GM18505 (cell line): ENCODE measurements at regions not wholly inside any gene's neighbourhood (a gene's known extent, or its start where the extent isn't known, plus 50 kb on each side); places are given as distances from the start of the nearest gene placed in this dataset.

Source experiments
- ATAC-seq: cut with Tn5 transposase; IDR thresholded peaks from one replicate; pipeline ENCODE4 v1.9.1; 2021; ENCODE audit not compliant: unreplicated experiment
- POLR2A ChIP-seq: IDR thresholded peaks from 4 replicates; pipeline ENCODE4 v1.6.1; 2011; ENCODE audit warnings: borderline replicate concordance; ENCODE audit not compliant: insufficient read depth, insufficient read length; ENCODE audit errors: extremely low read depth

DNA sequence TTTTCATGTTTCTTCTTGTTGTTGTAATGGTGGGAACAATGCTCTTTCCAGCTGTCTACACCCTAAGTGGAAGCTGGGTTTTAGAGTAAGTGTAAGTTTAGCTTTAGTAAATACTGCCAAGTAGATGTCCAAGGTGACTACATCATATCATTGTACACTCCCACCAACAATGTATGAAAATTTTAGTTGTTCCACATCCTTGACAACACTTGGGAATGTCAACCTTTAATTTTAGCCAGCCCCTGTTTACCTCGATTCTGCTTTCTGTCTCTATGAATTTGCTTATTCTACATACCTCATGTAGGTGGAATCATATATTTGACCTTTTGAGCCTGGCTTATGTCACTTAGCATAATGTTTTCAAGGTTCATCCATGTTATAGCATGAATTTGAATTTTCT, 93.0 kb downstream of the MTPAP start:
- no peak for TF ChIP-seq POLR2A
- no peak for ATAC-seq

DNA sequence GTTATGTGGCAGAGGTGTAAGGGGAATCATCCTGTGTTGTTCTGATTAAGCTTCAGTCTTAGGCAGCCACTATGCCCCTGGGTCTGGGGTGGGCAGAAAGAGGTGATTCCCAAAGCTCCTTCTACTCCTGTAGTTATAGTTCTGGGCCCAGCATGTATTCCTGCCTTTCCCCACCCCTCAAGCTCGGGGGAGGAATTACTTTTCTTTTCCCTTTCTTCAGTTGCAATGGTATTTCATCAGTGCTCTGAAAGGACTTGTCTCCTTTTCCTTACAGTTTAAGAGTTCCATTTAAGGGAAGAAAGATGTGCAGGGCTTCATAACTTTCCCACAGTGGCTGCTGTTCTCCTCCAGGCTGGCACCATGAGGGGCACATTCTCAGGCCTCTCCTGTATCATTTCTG, 94.2 kb downstream of the MTPAP start:
- no peak for TF ChIP-seq POLR2A
- no peak for ATAC-seq

DNA sequence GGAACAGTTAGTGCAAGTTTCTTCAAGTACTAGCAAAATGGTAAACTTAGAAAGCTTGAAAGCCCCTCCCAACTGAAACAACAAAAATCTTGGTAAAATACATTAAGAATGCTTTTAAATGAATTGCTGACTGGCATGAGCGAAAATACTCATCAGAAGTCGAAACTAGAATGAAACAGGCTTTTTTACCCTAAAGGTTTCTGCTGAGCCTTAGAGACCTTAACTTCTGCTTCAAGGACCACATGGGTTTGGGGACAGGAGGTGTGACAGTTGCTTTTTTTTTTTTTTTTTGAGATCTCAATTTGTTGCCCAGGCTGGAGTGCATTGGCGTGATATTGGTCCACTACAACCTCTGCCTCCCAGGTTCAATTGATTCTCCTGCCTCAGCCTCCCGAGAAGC, 100.3 kb downstream of the MTPAP start:
- TF ChIP-seq POLR2A: no peak
- ATAC-seq: no peak

DNA sequence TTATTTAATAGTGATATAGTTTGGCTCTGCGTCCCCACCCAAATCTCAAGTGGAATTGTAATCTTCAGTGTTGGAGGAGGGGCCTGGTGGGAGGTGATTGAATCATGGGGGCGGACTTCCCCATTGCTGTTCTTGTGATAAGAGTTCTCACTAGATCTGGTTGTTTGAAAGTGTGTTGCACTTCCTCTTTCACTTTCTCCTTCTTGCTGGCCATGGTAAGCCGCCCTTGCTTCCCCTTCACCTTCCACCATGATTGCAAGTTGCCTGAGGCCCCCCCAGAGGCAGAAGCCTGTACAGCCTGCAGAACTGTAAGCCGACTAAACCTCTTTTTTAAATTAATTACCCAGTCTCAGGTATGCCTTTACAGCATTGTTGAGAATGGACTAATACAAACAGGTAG, 101.4 kb downstream of the MTPAP start:
- TF ChIP-seq POLR2A: no peak
- ATAC-seq: peak; percentile 65

DNA sequence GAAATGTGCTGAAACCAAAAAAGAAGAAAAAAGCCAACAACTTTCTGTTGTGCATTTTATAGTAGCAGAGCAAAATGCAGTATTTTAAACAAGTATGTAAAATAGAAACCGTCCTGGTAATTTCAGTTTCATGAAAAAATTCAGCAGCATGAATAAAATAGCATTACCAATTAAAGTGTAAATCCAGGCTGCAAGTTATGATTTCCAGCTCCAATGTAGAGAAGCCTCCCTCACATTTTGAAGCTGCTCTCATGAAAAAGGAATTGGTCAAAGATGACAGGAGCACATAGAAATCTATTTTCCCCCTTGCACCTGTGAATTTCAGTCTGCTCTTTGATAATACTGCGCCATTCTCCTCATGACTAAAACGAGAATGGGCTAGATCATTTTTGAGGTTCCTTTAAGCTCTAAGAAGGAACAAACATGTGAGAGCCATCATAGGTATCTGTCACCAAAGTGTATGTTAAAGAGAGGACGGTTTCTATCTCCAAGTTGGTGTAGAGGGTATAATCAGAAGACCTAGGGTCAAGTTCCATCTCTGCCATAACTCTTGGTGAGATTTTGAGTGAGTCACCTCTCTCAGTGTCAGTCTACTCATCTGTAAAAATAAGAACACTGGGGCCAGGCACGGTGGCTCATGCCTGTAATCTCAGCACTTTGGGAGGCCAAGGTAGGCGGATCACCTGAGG, 107.5 kb downstream of the MTPAP start:
- no peak for ATAC-seq
- TF ChIP-seq POLR2A: no peak

DNA sequence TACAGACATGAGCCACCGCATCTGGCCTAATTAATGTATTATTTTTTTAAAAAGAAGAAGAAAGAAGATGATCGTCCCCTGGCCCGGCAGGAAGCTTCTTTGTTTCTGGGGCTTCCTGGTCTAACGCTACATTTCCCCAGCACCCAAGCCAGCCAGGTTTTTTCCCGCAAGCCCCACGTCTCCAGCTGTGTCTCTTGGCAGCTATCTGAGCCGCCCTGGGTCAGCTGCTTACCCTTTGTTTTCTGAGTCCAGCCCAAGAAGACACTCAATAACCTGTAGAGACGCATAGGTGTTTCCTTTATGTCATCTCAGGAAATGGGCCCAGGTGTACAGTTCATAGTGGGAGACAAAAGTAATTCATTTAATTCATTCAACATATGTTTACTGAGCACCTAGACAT, 110.2 kb downstream of the MTPAP start:
- no peak for ATAC-seq
- no peak for TF ChIP-seq POLR2A

DNA sequence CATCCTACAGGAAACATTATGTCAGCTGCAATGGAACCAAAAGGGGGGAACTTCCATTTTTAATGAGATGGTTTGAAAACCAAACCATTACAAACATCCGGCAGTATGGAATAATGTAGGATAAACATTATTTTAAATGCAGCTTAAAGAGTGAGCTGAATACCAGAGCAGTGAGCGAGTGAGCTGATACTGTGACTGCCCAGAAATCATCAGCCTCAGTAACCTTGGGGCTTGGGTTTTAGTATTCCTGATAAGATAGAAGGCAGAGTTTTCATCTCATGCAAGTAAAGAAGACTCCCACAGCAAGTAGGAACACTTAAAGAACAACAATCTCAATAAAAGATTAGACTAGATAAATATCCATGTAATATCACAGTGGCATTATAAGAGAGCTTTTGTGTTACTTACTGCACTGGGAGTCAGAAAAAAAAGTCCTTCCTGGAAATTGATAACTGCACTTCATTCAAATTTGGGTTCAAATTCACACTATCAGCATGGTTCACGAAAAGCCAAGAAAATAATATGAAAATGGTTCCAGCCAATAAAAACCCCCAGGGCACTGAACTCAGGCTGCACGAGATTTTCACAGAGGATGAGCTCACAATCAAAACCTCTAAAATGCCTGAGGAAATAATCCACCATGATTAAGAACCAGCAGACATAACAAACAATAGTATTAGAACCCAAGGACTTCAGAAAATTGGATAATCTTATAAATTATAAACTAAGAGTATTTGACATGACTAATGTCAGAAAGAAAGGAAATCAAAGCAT, 115.7 kb downstream of the MTPAP start:
- no peak for ATAC-seq
- no peak for TF ChIP-seq POLR2A

DNA sequence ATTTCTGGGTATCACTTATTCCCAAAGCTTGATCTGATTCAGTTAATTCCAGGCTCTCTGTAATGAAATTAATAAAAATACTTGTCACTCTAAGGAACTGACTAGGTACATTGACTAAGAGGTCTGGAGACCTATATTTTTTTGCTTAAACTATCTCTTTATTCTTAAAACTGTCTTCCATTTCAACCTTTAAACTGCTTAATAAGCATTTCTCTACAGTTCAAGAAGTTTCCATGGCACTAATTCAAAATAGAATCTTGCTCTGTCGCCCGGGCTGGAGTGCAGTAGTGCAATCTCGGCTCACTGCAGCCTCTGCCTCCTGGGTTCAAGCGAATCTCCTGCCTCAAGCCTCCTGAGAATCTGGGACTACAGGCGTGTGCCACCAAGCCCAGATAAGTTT, 117.4 kb downstream of the MTPAP start:
- no peak for TF ChIP-seq POLR2A
- ATAC-seq: no peak

DNA sequence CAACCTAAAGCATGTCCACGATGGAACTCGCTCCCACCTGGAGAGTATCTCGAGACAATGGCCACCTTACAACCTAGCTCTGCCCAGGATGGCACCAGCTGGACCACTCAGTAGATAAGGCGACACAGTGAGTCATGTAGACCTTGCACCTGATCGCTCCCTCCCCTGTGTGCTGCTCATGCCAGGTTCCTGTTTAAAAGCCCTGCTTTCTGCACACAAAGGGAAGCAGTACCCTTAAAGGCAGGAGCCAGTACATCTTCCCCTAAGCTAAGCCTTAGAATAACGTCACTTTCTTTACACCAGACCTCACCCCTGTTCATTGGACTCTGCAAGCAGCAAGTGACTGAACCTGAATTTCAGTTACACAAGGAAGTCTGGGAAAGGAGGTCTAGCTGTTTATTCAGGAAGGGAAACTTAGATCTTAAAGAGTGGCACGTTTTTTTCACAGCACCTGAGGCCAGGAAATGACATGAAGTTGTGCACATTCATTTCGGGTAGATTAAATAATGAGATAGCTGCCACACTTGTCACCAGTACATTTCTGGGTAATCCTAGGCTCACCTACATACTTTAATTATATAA, 117.9 kb downstream of the MTPAP start:
- TF ChIP-seq POLR2A: no peak
- ATAC-seq: no peak

DNA sequence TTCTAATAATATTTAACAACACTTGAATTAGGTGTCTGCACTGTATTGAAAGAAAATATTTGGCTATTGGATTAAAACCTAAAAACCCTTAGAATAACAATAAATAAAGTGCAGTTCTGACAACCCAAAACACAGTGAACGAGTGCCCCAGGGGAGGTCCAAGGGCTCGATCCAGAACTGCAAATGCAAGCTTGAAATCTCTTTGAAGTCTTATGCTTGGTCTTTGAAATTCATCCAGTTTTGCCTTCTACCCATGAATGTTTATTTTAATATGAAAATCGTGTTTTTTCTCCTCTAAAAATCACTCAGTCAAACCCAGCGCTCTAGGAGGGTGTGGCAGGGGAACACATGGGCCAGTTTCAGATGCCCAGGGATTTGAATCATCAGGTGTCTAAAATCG, 119.5 kb downstream of the MTPAP start:
- no peak for TF ChIP-seq POLR2A
- ATAC-seq: no peak

DNA sequence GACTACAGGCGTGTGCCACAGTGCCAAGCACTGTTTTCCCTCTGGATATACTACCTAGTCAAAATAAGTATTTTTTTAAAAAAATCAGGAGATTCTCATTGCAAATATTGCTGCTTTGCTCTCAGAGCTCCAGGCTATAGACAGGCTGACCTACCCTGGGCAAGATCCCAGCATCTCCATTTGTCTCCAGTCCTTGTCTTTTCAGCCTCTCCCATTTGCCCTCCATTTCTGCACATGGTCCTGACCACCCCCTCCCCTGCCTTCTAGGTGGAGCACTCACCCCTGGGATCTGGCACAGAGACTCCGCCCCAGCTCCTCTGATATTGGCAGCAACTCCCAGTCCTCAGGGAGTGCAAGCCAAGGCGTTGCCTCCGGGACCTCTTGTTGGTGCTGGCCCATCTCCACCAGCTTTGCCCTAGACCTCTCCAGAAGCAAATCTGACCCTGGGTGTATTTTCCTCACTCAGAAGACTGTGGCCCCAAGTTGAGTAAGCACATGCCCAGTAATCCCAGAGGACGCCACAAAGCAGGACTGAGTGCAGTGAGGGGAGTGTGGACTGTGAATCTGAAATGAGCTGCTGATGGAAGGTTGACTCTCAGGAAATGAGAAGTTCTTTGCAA, 120.6 kb downstream of the MTPAP start:
- no peak for ATAC-seq
- TF ChIP-seq POLR2A: no peak

DNA sequence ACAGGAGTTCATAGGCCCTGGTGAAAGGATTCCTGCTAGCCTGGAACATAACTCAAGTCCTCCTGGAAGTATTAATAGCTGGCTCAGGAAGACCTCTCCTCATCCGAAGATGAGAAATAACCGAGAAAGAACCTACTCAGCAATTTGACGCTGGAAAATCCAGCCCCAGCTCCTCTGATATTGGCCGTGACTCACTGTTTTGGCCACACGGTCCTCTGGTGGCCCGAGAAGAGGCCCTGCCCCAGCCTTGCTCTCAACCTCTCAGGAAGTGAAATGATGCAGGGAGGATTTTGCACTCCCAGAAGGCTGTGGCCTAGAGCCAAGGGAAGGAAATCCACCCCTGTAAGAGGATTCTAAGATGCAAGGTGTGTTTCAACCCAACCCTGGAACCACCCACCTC, 121.6 kb downstream of the MTPAP start:
- TF ChIP-seq POLR2A: no peak
- no peak for ATAC-seq

DNA sequence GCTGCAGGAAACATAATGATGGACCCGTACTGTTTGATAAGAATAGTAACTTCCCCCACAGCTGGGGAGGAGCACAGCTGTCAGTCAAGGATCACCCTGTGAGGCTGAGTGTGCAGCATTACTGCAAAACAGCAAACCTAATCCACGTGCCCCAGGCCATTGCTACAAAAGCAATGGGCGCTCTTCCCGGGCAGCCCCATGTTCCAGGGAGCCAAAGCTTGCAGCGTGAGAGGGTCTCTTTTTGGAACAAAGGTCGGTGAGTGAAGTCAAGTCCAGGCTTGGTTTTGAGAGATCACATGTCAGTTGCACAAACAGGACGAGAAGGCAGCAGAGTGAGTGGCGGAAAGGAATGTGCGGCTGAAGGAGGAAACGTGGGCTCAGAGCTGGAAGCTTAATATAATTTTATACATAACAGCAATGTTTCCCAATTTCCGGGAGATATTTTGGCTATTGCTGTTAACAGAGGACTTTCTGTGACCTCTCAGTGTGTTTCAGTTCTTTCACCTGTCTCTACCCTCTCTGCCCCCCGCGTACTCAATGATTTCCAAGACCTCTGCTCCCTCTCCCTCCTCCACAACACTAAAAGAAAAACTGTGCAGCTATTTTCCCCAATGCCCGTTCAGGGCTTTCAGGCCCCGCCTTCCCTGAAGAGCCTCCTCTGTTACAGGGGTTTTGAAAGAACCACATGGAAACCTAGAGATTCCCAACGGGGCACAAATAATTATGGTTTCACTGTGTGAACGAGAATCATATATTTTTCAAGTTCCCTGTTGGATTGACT, 128.9 kb downstream of the MTPAP start:
- no peak for ATAC-seq
- no peak for TF ChIP-seq POLR2A

DNA sequence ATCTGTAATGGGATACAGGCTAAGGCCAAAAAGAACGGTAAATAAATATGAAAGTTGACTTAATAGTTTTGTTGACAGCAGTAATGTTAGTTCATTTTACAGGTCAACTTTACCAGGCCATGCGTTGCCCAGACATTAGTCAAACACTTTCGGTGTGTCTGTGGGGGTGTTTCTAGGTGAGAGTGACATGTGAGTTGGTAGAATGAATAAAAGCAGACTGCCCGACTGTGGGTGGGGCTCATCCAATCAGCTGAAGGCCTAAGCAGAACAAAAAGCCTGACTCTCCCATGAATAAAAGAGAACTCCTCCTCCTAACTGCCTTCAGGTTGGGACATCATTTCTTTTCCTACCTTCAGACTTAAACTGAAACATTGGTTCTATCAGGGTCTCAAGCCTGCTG, 132.3 kb downstream of the MTPAP start:
- no peak for TF ChIP-seq POLR2A
- ATAC-seq: no peak

DNA sequence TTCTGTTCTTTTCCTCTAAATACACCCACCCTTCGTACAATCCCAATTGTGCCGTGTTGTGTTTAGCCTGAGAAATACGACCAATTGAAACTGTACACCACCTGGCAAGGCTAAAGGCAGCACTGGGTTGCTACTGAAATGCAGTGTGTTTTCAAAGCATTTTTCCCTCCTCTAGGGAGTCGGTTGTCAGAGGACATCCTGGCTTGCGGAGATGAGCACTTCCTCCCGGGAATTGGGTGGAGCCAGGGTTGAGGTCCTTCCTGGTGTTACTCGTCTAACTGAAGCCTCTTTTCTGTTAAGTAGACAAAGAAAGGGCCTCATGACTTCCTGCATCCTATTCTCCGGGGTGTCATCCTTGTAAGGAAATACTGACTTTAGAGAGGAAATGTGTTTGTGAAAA, 133.5 kb downstream of the MTPAP start:
- no peak for ATAC-seq
- no peak for TF ChIP-seq POLR2A
